HG03064 (cell line): ENCODE measurements at regions not wholly inside any gene's neighbourhood (a gene's known extent, or its start where the extent isn't known, plus 50 kb on each side); places are given as distances from the start of the nearest gene placed in this dataset.
"Not testable (repeated sequence)": the region's sequence is repeated elsewhere in the genome, so short reads cannot be mapped to it uniquely, and the experiment has no call there.

ENCODE experiments used
- ATAC-seq: cut with Tn5 transposase; IDR thresholded peaks from one replicate; pipeline ENCODE4 v1.9.1; 2021; ENCODE audit warnings: low read depth; ENCODE audit not compliant: unreplicated experiment

GRCh38 chr9:84054341-84055010 lies 73.9 kb downstream of the RMI1 start:
- no peak for ATAC-seq

- no peak for ATAC-seq
Measured at GRCh38 chr9:84057662-84058061, 77.1 kb downstream of the RMI1 start.

GRCh38 chr9:84059936-84060335 lies 79.3 kb downstream of the RMI1 start:
- no peak for ATAC-seq

DNA sequence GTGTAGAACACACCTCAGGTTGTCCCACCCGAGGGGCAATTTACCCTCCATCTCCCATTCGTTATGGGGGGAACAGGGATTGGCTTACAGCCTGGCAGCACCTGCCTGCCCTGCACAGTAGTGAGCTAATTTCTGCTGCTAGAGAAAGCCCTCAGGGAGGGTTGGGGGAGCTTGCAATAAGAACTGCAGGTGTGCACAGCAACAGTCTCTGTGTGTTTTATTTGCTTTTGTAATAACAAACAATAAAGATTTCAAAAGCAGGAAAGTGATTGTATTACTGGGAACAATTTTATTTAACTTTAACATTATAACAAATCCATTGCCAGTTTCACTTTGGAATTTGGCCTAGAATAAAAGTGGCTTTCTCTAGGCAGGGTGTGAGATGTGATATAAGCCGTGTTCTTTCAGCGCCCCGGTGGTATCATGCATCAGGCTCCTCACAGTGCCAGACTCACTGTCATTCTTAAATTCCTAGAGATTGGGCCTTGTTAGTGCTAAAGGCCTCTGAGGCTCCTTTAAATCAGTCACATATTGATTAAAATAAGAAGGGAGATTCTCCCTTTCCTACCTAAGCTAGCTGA lies 81.1 kb downstream of the RMI1 start:
- ATAC-seq = no peak

GRCh38 chr9:84062538-84062937 lies 81.9 kb downstream of the RMI1 start:
- no peak for ATAC-seq

DNA sequence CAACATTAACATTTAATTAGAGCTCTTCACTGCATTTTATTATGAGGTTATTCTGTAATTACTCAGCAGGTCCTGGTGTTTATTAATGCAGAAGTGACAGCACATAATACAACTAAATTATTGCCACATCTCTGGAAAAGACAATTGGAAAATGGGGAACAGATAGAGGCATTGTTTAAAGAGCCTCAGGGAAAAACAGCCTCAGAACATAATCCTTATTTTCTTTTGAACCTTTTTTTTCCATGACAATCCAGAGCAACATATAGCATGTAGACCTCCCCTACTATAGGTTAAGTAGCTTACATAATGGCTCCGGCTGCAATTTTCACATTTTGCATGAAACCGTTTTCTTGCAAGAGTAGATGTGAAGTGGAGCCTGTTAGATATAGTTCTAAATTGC lies 87.2 kb downstream of the RMI1 start:
- no peak for ATAC-seq

GRCh38 chr9:84068872-84069271 lies 88.3 kb downstream of the RMI1 start:
- no peak for ATAC-seq

- ATAC-seq = no peak
Measured at GRCh38 chr9:84070590-84070989, 90.0 kb downstream of the RMI1 start.

DNA sequence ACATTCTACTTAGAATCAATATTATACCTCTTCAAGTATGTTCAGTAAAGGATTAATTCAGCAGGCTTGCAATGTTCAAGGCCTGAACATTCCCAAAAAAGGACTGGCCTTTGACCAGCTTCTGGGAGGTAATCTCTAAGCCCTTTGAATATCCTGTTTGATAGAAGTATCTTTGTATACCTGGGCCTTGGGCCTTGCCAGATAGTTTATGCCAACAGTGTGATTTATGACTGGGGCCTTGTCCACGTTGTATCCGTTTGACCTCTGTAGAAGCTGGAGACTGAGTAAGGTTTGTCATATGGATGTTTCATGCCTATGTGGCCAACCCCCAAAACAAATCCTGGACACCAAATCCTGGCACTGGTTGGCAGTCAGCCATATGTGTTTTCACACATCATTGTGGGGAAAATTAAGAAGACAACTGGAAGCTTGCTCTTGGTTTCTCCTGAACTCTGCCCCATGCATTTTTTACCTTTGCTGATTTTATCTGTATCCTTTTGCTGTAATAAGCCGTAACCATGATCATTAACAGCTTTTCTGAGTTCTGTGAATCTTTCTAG lies 92.1 kb downstream of the RMI1 start:
- no peak for ATAC-seq

DNA sequence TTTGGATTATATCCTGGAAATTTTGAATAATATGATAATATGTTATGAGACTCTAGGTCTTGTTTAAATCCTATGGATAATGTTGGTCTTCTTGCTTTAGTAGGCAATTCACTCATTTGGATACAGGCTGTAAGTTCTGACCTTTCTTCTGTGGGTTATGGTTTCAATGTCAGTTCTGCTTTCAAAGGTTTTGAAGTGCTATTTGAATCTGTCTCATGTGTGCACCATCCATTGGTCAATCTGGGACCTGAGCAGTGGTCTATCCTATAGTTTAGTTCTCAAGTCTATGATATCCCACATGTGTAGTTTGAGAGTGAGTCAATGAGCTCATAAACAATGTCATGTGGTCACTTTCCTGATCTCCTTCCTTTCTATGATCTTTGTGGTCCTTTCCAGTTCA lies 94.4 kb downstream of the RMI1 start:
- no peak for ATAC-seq

DNA sequence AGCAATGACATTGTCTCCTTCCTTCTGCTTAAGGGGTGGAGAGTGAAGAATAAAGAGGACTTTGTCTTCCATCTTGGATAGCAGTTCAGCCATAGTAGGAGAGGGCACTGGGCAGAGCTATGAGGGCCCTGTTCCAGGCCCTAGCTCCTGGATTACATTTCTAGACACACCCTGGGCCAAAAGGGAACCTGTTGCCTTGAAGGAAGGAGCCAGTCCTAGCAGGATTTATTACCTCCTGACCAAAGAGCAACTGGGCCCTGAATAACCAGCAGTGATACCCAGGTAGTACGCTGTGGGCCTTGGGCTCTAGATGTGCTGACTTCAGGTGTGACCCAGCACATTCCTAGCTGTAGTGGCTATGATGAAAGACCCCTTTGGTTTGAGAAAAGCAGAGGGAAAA lies 95.8 kb downstream of the RMI1 start:
- ATAC-seq = no peak

DNA sequence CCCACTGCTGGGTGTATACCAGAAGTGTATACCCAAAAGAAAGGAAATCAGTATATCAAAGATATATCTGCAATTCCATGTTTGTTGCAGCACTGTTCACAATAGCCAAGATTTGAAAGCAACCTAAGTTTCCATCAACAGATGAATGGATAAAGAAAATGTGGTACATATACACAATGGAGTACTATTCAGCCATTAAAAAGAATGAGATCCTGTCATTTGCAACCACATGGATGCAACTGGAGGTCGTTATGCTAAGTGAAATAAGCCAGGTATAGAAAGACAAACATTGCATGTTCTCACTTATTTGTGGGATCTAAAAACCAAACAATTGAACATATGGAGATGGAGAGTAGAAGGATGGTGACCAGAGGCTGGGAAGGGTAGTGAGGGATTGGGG lies 97.2 kb downstream of the RMI1 start:
- not testable (repeated sequence) for ATAC-seq

- no peak for ATAC-seq
Measured at GRCh38 chr9:84079994-84080393, 99.4 kb downstream of the RMI1 start.

- no peak for ATAC-seq
Measured at GRCh38 chr9:84101964-84102632, 121.5 kb downstream of the RMI1 start.

DNA sequence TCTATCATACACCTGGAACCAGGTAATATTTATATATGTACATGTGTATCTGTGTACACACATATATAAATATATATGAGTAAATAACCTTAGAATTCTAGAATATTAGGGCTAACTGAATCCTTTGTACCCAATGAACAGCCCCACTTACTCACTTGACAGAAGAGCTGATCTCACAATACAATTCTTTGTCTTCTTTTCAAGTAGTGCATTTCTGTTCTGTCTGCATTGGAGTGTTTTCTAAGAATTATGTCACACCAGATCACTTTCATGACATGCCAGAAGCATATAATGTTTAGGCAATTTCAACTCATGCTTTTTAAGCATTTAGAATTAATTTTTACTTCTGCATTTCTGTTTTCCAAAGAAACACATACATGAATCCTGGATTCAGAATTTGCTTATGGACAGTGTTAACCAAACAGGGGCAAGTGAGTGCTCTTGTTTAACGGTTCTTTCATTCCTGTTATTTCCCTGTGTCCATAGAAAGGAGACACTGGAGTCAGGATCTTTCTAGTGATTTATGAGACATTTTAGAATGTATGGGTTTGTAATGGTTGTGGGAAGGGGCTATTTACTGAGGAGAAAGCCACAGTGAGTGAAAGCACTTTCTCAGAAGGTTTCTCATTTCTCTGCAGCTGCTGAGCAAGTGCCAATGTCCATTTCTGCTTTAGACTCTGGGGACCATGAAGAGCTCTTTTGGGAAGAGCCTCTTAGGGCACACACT lies 123.2 kb downstream of the RMI1 start:
- no peak for ATAC-seq

- no peak for ATAC-seq
Measured at GRCh38 chr9:84107081-84107480, 126.5 kb downstream of the RMI1 start.

GRCh38 chr9:84107995-84108394 lies 127.4 kb downstream of the RMI1 start:
- no peak for ATAC-seq

DNA sequence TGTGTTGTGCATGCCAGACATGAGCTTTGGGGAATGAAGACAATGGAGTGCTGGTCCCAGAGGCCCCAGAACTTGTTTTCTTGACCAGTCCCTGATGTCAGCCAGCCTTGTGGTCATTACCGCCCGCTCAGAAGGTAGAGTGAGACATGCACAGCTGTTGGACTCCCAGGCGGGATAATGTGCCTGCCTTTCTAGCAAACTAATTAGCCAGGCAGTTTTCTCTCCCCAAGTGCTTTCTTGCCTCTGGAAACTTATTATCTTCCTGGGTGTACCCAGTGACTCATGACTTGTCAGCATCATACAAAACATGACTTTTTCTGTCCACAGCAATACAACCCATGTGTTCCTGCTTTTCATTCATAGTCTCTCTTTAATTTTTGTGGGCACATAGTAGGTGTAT lies 131.1 kb downstream of the RMI1 start:
- no peak for ATAC-seq

DNA sequence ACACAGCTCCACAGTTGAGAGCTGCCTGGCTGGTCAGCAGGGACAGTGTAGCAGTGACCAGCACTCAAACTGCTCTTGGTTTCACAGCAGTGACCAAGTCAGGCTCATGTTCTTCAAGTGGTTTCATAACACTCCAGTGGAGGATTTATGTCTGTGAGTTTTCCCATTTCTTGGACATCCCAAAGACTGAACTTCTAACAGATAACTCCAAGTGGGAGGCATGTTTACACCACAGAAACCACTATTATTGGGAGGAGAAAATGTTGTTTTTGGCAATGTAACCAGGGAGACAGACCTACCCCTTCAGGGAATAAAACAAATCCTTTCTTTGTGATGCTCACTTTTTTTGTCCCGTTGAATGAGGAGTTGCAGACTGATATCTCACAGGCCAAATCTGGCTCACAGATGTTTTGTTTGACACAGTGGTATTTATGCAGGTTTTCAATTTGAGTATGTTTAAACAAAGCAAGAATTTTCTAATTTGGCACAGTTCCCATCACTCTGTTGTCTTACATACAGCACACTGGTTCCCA lies 141.5 kb downstream of the RMI1 start:
- no peak for ATAC-seq

DNA sequence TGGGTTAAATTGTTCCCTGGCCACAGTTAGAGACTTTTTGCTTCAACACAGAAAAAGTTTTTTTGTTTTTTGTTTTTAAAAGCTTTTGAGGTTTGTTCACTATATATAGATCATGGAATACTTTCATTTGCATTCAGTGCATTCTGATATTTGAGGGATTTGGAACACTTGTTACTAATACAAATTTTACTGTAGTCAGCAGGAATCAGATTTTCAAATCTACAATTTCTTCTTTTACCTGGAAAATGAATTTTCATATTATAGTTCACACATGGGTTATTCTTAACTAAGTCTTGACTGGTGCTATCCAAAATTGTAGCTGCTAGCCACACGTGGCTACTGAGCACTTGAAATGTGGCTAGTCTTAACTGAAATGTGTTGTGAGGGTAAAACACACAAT lies 142.0 kb downstream of the RMI1 start:
- no peak for ATAC-seq
